ENCODE measurements at regions not wholly inside any gene's neighbourhood (a gene's known extent, or its start where the extent isn't known, plus 50 kb on each side); places are given as distances from the start of the nearest gene placed in this dataset.

DNA sequence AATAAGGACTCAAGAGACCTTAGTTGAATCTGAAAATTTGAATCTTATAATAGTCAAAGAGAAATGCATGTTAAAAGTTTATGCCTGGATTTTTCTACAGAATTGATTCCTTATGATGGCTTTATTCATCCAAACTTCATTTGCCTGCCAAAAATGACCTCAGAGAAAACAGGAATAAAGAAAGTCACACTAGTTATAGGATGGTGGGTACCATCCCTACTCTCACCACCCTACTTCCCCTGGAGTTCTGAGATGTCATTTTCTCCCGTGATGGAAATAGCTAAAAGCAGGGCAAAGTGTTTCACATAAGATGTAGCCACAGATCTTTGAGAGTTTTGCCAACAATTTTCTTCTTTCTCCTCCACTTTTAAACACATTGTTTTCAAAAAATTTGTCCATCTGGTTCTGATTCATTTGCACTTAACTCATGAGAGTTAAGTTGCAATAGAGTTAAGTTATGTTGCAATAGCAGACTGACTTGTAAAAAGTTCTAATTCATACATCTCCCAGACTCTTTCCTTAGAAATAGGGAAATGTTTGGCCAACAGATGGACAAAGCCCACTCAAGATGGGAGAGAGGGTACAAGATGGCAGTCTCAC is 384.6 kb downstream of the PLPP3 start:
- peaks cover 0 to 6% of the 10 kb centered on the region in 2 donors for H3K4me1 ChIP-seq
- TF ChIP-seq, protein P1, sequence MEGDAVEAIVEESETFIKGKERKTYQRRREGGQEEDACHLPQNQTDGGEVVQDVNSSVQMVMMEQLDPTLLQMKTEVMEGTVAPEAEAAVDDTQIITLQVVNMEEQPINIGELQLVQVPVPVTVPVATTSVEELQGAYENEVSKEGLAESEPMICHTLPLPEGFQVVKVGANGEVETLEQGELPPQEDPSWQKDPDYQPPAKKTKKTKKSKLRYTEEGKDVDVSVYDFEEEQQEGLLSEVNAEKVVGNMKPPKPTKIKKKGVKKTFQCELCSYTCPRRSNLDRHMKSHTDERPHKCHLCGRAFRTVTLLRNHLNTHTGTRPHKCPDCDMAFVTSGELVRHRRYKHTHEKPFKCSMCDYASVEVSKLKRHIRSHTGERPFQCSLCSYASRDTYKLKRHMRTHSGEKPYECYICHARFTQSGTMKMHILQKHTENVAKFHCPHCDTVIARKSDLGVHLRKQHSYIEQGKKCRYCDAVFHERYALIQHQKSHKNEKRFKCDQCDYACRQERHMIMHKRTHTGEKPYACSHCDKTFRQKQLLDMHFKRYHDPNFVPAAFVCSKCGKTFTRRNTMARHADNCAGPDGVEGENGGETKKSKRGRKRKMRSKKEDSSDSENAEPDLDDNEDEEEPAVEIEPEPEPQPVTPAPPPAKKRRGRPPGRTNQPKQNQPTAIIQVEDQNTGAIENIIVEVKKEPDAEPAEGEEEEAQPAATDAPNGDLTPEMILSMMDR (IDR thresholded peaks at IDR 0.05), result no peak

DNA sequence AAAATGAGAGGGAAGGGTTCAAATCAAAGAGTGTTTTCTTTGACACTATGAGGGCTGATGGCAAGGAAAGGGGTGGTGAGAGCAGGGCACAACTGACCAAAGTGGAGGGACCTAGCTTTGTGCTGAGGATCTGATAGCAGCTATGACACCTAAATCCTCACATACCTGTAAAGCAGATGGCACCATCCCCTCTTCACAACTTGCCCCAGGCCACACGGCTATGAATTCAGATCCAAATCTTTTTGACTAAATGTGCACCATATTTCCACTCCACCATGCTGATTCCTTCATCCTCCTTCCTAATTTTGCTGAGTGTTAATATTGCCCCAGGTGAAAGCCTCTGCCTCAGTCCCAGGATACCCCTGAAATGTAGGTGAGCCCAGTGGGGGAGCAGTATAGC is 385.7 kb downstream of the PLPP3 start:
- no peaks in the 10 kb centered on the region for H3K27me3 ChIP-seq
- no peak for DNase-seq (ENCODE audit: low spot score)
- no peak overlapping the region for H3K4me3 ChIP-seq
- H3K4me1 ChIP-seq, result peaks cover 0 to 5% of the 10 kb centered on the region in 2 donors
- H3K36me3 ChIP-seq, result no peaks in the 10 kb centered on the region
- no peak overlapping the region for H3K27ac ChIP-seq
- TF ChIP-seq, protein P1 (IDR thresholded peaks at IDR 0.05), result no peak
- H3K9me3 ChIP-seq, result no peaks in the 10 kb centered on the region

More for the DNA sequence above, 384.6 kb downstream of the PLPP3 start:
- no peak overlapping the region for H3K4me3 ChIP-seq
- no peaks in the 10 kb centered on the region for H3K9me3 ChIP-seq
- no peaks in the 10 kb centered on the region for H3K36me3 ChIP-seq
- no peak for DNase-seq (ENCODE audit: low spot score)
- H3K27me3 ChIP-seq, result no peaks in the 10 kb centered on the region
- no peak overlapping the region for H3K27ac ChIP-seq

DNA sequence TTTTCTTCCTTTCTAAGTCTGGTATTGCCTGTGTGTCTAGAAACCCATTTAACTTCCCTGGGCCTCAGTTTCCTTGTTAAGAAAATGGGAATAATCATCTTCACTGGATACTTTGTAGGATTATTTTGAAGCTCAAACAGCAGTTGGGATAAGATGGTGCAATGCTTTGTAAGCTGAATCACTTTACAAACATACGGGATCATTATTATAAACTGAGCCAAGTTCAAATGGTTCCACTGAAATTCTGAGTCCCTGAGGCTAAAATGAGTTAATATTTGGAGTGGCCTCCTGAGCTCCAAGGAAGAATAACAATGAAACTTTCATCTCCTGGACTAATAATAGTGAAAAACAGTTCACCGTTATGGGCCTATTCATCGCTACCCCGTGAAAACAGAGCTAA is 388.0 kb downstream of the PLPP3 start:
- Histone ChIP-seq H3K4me3 (no peak overlapping the region), H3K36me3 (no peaks in the 10 kb centered on the region)
- TF ChIP-seq, protein P1 (IDR thresholded peaks at IDR 0.05), result no peak

DNA sequence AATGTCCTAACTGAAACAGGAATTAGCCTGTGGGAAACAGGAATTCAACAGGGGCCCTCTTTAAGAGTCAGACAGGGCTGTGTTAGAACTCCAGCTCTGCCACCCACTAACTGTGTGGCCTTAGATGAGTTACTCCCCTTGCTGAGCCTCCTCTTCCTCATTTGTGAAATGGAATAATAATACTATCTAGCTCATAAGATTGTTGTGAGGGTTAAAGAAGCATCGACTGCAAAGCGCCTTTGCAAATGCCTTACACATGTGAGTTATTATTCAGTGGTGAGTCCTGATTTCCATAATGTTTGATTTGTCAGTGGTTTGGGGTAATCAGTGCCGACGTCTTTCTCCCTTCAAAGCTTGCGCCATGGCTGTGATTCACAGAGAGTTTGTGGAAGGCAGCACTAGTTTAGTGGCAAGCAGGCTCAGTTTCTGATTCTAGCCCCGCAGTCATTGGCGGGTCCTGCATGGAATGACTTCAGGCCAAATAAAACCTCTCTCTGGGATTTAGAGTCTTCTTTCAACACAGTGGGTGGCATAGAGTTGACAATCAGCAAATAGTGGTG is 388.5 kb downstream of the PLPP3 start:
- H3K27ac ChIP-seq, result no peak overlapping the region
- H3K4me1 ChIP-seq, result peaks cover 0 to 5% of the 10 kb centered on the region in 2 donors
- H3K4me3 ChIP-seq, result no peak overlapping the region
- H3K27me3 ChIP-seq, result no peaks in the 10 kb centered on the region
- H3K36me3 ChIP-seq, result no peaks in the 10 kb centered on the region
- DNase-seq (ENCODE audit: low spot score), result no peak
- TF ChIP-seq, protein P1 (IDR thresholded peaks at IDR 0.05), result no peak
- no peaks in the 10 kb centered on the region for H3K9me3 ChIP-seq

More for the DNA sequence above, 388.0 kb downstream of the PLPP3 start:
- Histone ChIP-seq H3K27ac (no peak overlapping the region), H3K4me1 (peaks cover 0 to 5% of the 10 kb centered on the region in 2 donors), H3K27me3 (no peaks in the 10 kb centered on the region), H3K9me3 (no peaks in the 10 kb centered on the region)
- no peak for DNase-seq (ENCODE audit: low spot score)

DNA sequence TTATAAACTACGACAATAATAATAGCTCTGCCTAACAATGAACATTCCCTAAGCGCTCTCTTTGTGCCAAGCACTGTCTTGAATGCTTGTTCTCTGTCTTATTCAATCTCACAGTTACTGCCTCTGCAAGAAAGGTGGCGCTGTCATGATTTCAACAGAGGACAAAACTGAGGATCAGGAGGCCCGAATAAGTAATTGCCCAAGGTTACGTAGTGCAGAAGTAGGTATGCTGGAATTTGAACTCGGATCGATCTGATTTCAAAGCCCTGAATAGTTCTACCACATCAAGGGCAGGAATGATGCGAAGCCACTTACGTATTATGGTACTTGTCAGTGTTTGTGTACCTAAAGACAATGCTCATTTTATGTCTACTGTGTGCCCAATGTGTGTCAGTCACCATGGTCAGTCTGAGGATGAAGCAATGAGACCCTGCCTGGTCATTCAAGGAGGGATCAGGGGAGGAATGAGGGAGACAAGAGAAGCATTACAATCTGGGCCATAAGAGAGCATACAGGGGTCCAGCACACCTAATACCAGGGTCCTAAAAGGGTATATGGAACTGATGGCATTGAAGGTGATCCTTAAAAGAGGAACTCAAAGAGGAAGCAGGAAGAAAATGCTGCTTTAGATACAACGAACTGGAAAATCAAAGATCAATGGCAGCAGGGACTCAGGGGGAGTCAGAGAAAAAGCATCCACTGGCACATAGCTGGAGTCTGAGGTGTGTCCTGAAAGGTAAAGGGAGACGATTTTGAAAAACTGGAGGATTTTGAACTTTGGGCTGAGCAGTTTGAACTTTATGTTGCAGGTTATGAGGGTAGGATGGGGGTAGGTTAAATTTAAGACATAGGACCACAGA is 389.2 kb downstream of the PLPP3 start:
- Histone ChIP-seq H3K4me3 (no peak overlapping the region), H3K4me1 (peaks cover 0 to 5% of the 10 kb centered on the region in 2 donors), H3K27ac (no peak overlapping the region), H3K27me3 (no peaks in the 10 kb centered on the region), H3K36me3 (no peaks in the 10 kb centered on the region), H3K9me3 (no peaks in the 10 kb centered on the region)
- TF ChIP-seq, protein P1 (IDR thresholded peaks at IDR 0.05), result peak; percentile 25 to 60
- no peak for DNase-seq (ENCODE audit: low spot score)
